Natural killer cell treated with Interleukin-12 subunit alpha and Interleukin-12 subunit beta and Interleukin-15 and Interleukin-18, amount 100 ng/mL, for 72 hours (primary cell): ENCODE measurements at regions not wholly inside any gene's neighbourhood (a gene's known extent, or its start where the extent isn't known, plus 50 kb on each side); places are given as distances from the start of the nearest gene placed in this dataset.

ENCODE experiments used
- ATAC-seq, 2 donors: fragments of 150-1000 bp; cut with Tn5 transposase in 1 of 2; sonication (Bioruptor Pico), chemical (Tn5 transposase) in 1 of 2; 2 replicates each; pipeline ENCODE4 v1.10.0; 2021
- DNase-seq: peaks from one replicate; pipeline ENCODE4 v3.0.0; 2022; ENCODE audit warnings: low spot score
- H3K27ac Mint-ChIP-seq, 2 donors: 1 replicate in 1 of 2; 2 replicates in 1 of 2; pipeline ENCODE4 v1.8.0; 2022; ENCODE audit warnings: mixed read lengths in 2 of 2, mild to moderate bottlenecking in 1 of 2, moderate library complexity in 1 of 2
- H3K27me3 Mint-ChIP-seq, 2 donors: 1 replicate in 1 of 2; 2 replicates in 1 of 2; pipeline ENCODE4 v1.8.0; 2022; ENCODE audit warnings: mixed read lengths in 2 of 2
- H3K36me3 Mint-ChIP-seq: one replicate; pipeline ENCODE4 v1.8.0; 2022; ENCODE audit warnings: mixed read lengths
- H3K4me1 Mint-ChIP-seq, 2 donors: 1 replicate in 1 of 2; 2 replicates in 1 of 2; pipeline ENCODE4 v1.8.0; 2022; ENCODE audit warnings: low read depth in 2 of 2, mixed read lengths in 2 of 2, mild to moderate bottlenecking in 1 of 2
- H3K4me3 Mint-ChIP-seq: one replicate; pipeline ENCODE4 v1.8.0; 2022; ENCODE audit warnings: mixed read lengths
- H3K9me3 Mint-ChIP-seq: 2 replicates; pipeline ENCODE4 v1.8.0; 2022; ENCODE audit warnings: mixed read lengths

DNA sequence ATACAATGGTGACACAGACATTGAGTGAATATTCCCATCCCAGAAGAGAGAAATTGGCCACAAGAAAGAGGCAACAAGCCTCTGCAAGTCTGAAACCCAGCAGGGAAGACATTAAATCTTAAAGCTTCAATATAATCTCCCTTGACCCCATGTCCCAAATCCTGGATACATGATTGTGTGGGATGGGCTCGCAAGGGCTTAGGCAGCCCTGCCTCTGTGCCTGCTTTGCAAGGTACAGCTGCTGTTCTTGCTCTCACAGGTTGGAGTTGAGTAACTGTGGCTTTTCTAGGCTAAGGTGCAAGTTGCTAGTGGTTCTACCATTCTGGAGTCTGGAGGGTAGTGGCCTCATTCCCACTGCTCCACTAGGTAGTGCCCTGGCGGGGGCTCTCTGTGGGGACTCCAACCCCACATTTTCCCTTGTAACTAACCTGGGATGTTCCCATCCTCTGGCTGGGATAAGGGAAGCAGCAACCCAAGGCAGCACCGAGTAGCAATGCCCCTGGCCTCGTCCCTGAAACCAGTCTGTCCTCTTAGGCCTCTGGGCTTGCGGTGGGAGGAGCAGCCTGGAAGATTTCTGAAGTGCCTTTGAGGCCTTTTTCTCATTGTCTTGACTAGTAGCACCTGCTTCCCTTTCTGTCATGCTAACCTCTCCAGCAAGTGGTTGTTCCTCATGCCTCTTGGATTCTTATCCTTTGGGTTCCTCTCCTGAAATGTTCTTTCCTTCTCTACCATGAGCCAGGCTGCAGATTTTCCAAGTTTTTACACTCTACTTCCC, 90.0 kb downstream of the FAM174B start:
- H3K4me1 Mint-ChIP-seq, result no peaks in the 10 kb centered on the region
- no peak overlapping the region for H3K4me3 Mint-ChIP-seq
- no peak overlapping the region for H3K27ac Mint-ChIP-seq
- no peak for DNase-seq
- ATAC-seq, result no peak
- peaks cover 7 to 15% of the 10 kb centered on the region in 2 donors for H3K27me3 Mint-ChIP-seq
- H3K9me3 Mint-ChIP-seq, result no peaks in the 10 kb centered on the region
- H3K36me3 Mint-ChIP-seq, result no peaks in the 10 kb centered on the region

DNA sequence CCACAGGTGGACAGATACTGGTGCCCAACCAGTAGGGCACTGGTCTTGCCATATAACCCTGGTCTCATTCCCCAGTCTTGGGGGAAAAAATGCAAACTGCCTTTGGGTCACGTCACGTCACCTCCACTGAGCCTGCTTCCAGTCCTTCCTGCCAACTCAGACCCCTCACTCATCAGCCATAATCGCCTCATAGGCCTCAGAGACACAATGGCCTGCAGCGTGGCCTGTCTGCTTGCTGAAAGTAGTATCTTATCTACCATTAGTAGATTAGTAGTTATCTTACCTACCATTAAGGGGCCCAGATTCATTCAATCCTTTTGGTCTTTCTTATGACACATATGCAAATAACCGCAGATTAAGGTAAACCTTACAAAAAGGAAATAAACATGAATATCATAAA, 93.8 kb downstream of the FAM174B start:
- Mint-ChIP-seq H3K27ac (no peak overlapping the region), H3K27me3 (peaks cover 20 to 25% of the 10 kb centered on the region in 2 donors), H3K9me3 (no peaks in the 10 kb centered on the region), H3K36me3 (no peaks in the 10 kb centered on the region), H3K4me3 (no peak overlapping the region), H3K4me1 (no peaks in the 10 kb centered on the region)
- DNase-seq (no peak), ATAC-seq (no peak)

- no peaks in the 10 kb centered on the region for H3K36me3 Mint-ChIP-seq
- H3K27ac Mint-ChIP-seq, result no peak overlapping the region
- no peaks in the 10 kb centered on the region for H3K4me1 Mint-ChIP-seq
- no peak for ATAC-seq
- no peak for DNase-seq
- H3K27me3 Mint-ChIP-seq, result peaks cover 34 to 79% of the 10 kb centered on the region in 2 donors
- no peak overlapping the region for H3K4me3 Mint-ChIP-seq
- H3K9me3 Mint-ChIP-seq, result no peaks in the 10 kb centered on the region
Measured at GRCh38 chr15:92553317-92553716, 102.3 kb downstream of the FAM174B start.

DNA sequence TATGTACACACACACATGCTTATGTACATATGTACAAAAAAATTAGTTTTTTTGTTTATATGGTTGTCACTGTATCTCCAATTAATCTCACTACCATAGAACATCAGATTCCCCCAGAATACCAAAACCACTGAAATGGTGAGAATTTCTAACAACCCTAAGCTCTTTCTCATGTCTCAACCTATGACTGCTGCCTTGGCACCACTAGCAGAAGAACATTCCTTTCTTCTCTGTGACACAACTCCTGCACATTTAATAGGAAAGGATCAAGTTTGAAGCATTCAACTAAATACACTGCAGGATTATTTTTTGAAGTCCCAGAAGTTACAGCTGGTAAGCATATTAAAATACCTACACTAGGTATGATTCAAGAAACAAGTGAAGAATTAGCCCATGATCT, 109.6 kb downstream of the FAM174B start:
- H3K9me3 Mint-ChIP-seq, result no peaks in the 10 kb centered on the region
- H3K27ac Mint-ChIP-seq, result no peak overlapping the region
- no peaks in the 10 kb centered on the region for H3K36me3 Mint-ChIP-seq
- no peaks in the 10 kb centered on the region for H3K4me1 Mint-ChIP-seq
- DNase-seq (no peak), ATAC-seq (no peak)
- H3K27me3 Mint-ChIP-seq, result peaks cover 30 to 43% of the 10 kb centered on the region in 2 donors
- H3K4me3 Mint-ChIP-seq, result no peak overlapping the region

- Mint-ChIP-seq H3K27me3 (peaks cover 18 to 19% of the 10 kb centered on the region in 2 donors), H3K4me3 (no peak overlapping the region), H3K36me3 (no peaks in the 10 kb centered on the region), H3K9me3 (no peaks in the 10 kb centered on the region), H3K27ac (no peak overlapping the region), H3K4me1 (no peaks in the 10 kb centered on the region)
- no peak for ATAC-seq
- DNase-seq, result no peak
Measured at GRCh38 chr15:92541291-92542200, 114.0 kb downstream of the FAM174B start.

DNA sequence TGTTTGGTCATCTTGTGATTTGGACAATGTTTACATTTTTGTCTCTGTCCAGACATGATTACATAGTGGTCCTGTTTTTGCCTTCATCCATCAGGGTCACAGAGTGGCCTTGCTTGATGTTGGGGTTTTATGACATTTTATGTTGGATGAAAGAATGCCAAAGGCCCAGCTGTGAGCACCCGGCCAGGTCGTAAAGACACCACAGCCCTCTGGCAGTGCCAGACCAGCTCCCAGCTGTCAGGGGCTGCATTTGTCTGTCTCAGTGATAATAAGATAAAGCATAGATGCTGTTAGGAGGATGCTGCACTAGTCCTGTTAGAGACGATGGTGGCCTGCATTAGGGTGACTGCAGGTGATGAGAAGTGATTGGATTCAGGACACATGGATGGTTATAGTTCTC, 117.5 kb downstream of the FAM174B start:
- Mint-ChIP-seq H3K36me3 (peaks cover 4% of the 10 kb centered on the region), H3K27ac (no peak overlapping the region), H3K4me3 (no peak overlapping the region), H3K27me3 (peaks cover 20 to 30% of the 10 kb centered on the region in 2 donors), H3K4me1 (no peaks in the 10 kb centered on the region), H3K9me3 (peaks cover 8% of the 10 kb centered on the region)
- DNase-seq (no peak), ATAC-seq (no peak)

DNA sequence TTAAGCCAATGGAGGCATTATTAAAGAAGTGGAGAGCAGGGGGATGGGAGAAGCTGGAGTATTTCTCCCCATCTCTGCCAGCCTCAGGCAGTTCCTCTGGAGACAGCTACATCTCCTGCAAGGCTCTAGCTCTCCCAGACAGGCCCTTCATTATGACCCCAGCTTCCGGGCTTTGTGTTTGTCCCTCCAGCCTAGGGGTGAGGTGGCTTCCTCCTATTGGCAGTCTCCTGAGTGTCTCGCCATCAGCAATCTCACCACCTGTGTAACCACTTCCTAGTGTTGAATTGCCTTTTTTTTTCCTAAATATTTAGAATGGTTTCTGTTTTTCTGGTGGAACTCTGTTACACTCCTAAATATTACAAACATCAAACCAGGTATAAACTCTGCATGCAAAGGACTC, 122.3 kb downstream of the FAM174B start:
- Mint-ChIP-seq H3K4me1 (no peaks in the 10 kb centered on the region), H3K27ac (no peak overlapping the region), H3K36me3 (peaks cover 4% of the 10 kb centered on the region), H3K4me3 (no peak overlapping the region), H3K9me3 (peaks cover 8% of the 10 kb centered on the region), H3K27me3 (peaks cover 26 to 29% of the 10 kb centered on the region in 2 donors)
- ATAC-seq (no peak), DNase-seq (no peak)

GRCh38 chr15:92531406-92531805, 124.2 kb downstream of the FAM174B start:
- H3K27ac Mint-ChIP-seq, result no peak overlapping the region
- no peak for DNase-seq
- ATAC-seq, result peak in 1 of 2 donors; percentile 20
- H3K4me3 Mint-ChIP-seq, result no peak overlapping the region
- peaks cover 4% of the 10 kb centered on the region for H3K36me3 Mint-ChIP-seq
- H3K9me3 Mint-ChIP-seq, result peaks cover 8% of the 10 kb centered on the region
- peaks cover 28 to 31% of the 10 kb centered on the region in 2 donors for H3K27me3 Mint-ChIP-seq
- H3K4me1 Mint-ChIP-seq, result no peaks in the 10 kb centered on the region

GRCh38 chr15:92528736-92529135, 126.8 kb downstream of the FAM174B start:
- Mint-ChIP-seq H3K9me3 (no peaks in the 10 kb centered on the region), H3K36me3 (no peaks in the 10 kb centered on the region), H3K4me3 (no peak overlapping the region), H3K4me1 (no peaks in the 10 kb centered on the region), H3K27ac (no peak overlapping the region), H3K27me3 (peaks cover 29 to 41% of the 10 kb centered on the region in 2 donors)
- no peak for DNase-seq
- ATAC-seq, result no peak

- no peaks in the 10 kb centered on the region for H3K9me3 Mint-ChIP-seq
- DNase-seq (no peak), ATAC-seq (no peak)
- no peak overlapping the region for H3K4me3 Mint-ChIP-seq
- H3K36me3 Mint-ChIP-seq, result no peaks in the 10 kb centered on the region
- H3K27me3 Mint-ChIP-seq, result peaks cover 29 to 41% of the 10 kb centered on the region in 2 donors
- no peaks in the 10 kb centered on the region for H3K4me1 Mint-ChIP-seq
- H3K27ac Mint-ChIP-seq, result no peak overlapping the region
Measured at GRCh38 chr15:92527197-92527596, 128.4 kb downstream of the FAM174B start.

DNA sequence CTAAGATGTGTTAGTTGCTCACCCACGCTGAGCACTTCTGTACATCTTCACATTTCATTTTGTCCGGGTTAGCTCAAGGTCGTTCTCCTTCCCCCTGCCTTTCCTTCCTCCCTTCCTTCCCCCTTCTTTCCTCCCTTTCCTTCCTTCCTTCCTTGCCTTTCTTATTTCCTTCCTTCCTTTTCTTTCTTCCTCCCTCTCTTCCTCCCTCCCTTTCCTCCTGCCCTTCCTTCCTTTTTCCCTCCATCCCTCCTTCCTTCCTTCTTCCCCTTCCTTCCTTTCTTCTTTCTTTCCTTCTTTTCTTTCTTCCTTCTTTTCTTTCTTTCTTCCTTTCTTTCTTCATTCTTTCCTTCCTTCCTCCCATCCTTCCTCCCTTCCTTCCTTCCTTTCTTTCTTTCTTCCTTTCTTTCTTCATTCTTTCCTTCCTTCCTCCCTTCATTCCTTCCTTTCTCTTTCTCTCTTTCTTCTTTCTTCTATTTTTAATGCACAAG, 129.8 kb downstream of the FAM174B start:
- no peak for ATAC-seq

GRCh38 chr15:92524874-92525565, 130.6 kb downstream of the FAM174B start:
- H3K36me3 Mint-ChIP-seq, result no peaks in the 10 kb centered on the region
- H3K27ac Mint-ChIP-seq, result no peak overlapping the region
- no peak for ATAC-seq
- H3K9me3 Mint-ChIP-seq, result no peaks in the 10 kb centered on the region
- no peak overlapping the region for H3K4me3 Mint-ChIP-seq
- peaks cover 29 to 40% of the 10 kb centered on the region in 2 donors for H3K27me3 Mint-ChIP-seq
- no peak for DNase-seq
- H3K4me1 Mint-ChIP-seq, result peaks cover 0 to 6% of the 10 kb centered on the region in 2 donors

More for the DNA sequence above, 129.8 kb downstream of the FAM174B start:
- Mint-ChIP-seq H3K9me3 (no peaks in the 10 kb centered on the region), H3K36me3 (no peaks in the 10 kb centered on the region), H3K27ac (no peak overlapping the region), H3K27me3 (peaks cover 29 to 41% of the 10 kb centered on the region in 2 donors), H3K4me1 (peaks cover 0 to 6% of the 10 kb centered on the region in 2 donors), H3K4me3 (no peak overlapping the region)
- no peak for DNase-seq

- H3K4me1 Mint-ChIP-seq, result peaks cover 0 to 6% of the 10 kb centered on the region in 2 donors
- H3K27ac Mint-ChIP-seq, result no peak overlapping the region
- no peaks in the 10 kb centered on the region for H3K36me3 Mint-ChIP-seq
- H3K9me3 Mint-ChIP-seq, result no peaks in the 10 kb centered on the region
- H3K27me3 Mint-ChIP-seq, result peaks cover 23 to 34% of the 10 kb centered on the region in 2 donors
- DNase-seq (no peak), ATAC-seq (no peak)
- no peak overlapping the region for H3K4me3 Mint-ChIP-seq
Measured at GRCh38 chr15:92524161-92524560, 130.5 kb downstream of the ST8SIA2 start.
